NCI-H2196 (cell line): ENCODE measurements at regions not wholly inside any gene's neighbourhood (a gene's known extent, or its start where the extent isn't known, plus 50 kb on each side); places are given as distances from the start of the nearest gene placed in this dataset.
A peak's percentile ranks its signal among the peaks of the same experiment; 100 is the strongest.
"Not testable (repeated sequence)": the region's sequence is repeated elsewhere in the genome, so short reads cannot be mapped to it uniquely, and the experiment has no call there.

Experiments
- DNase-seq: peaks from one replicate; lab custom pipeline; 2025; ENCODE audit not compliant: unreplicated experiment; lab: John Stamatoyannopoulos, UW

GRCh38 chr12:75874441-75874840 lies 157.1 kb downstream of the PHLDA1 start:
- no peak for DNase-seq

- no peak for DNase-seq
Measured at GRCh38 chr12:75872762-75873161, 158.8 kb downstream of the PHLDA1 start.

DNA sequence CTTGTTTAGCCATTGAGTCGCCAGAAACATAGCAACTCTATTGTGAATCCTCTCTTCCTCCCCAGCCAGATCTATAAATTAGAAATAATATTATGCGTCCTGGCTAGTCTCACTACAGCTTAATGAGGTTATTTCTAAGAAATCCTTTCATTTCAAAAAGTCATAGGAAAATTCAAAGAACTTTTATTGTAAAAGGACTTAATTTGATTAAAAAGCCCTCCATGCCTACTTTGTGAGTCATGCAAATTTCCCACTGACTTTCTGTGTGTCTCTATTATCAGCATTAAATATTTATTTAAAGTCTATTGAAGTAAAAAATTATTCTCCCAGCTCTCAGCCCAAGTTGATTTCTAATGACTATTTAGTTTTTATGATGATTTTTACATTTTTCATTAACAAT lies 160.7 kb downstream of the PHLDA1 start:
- no peak for DNase-seq

- DNase-seq = no peak
Measured at GRCh38 chr12:75868501-75868900, 163.1 kb downstream of the PHLDA1 start.

DNA sequence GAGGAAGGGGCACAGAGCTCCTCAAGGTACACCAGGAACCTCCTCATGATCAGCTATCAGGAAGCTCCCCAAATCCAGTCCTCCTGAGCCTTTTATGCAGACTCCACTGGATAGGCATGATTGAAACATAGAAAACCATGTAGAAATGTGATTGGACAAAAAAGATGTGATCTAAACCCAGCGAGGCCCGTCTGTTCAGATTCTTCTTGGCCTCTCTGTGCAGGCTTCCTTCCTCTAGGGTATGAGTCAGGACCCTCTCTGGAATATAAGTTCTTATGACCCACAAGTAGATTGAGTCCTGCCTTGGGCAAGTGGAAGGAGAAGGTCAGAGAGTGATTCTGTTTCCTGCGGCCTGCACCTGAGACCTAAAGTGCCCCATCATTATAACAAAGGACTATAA lies 166.3 kb downstream of the PHLDA1 start:
- no peak for DNase-seq

GRCh38 chr12:75864161-75864560 lies 167.4 kb downstream of the PHLDA1 start:
- DNase-seq = no peak

- no peak for DNase-seq
Measured at GRCh38 chr12:75863533-75863932, 168.0 kb downstream of the PHLDA1 start.

GRCh38 chr12:75862692-75863471 lies 168.7 kb downstream of the PHLDA1 start:
- no peak for DNase-seq

DNA sequence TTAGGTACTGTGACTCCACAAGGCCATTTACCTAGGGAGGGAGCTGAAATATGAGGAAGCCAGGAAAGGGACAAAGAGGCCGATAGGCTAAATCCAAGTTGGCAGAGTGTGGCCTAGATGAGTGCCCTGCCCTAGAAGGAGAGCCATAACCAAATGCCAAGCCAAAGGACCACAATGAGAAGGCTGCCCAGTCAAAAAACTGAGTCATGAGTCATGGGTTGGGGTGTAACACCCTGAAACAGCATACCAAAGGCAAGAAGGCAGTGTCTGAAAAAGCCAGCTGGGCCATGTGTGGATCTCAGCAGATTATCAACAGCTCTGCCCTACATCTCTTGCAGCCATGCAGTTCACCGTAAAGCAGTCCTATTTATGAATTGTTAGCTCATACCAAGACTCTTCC lies 171.7 kb downstream of the PHLDA1 start:
- DNase-seq = no peak

- no peak for DNase-seq
Measured at GRCh38 chr12:75856235-75856634, 175.3 kb downstream of the PHLDA1 start.

GRCh38 chr12:75855360-75855759 lies 176.2 kb downstream of the PHLDA1 start:
- no peak for DNase-seq

GRCh38 chr12:75854681-75855309 lies 176.8 kb downstream of the PHLDA1 start:
- no peak for DNase-seq

- not testable (repeated sequence) for DNase-seq
Measured at GRCh38 chr12:75854137-75854536, 177.4 kb downstream of the PHLDA1 start.

DNA sequence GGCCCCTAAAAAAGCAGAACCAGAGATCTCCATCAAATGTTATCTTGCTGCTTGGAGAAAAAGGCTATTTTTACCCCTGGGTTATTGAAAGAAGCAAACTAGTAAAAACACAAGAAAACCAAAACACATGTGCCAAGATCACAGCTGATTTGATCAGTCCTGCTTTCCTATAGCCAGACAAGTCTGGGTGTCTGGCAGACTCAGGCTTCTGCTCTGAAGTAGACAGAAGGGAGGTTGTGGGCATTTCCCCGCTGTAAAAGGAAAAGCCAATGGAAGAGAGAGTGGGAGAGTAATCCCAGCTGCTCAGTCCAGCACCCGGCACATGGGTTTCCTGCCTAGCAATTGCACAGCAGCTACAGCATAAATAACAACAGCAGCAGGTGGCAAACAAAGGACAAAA lies 177.9 kb downstream of the PHLDA1 start:
- no peak for DNase-seq

- no peak for DNase-seq
Measured at GRCh38 chr12:75852956-75853355, 178.6 kb downstream of the PHLDA1 start.

GRCh38 chr12:75852143-75852542 lies 179.4 kb downstream of the PHLDA1 start:
- peak; percentile 33 for DNase-seq

DNA sequence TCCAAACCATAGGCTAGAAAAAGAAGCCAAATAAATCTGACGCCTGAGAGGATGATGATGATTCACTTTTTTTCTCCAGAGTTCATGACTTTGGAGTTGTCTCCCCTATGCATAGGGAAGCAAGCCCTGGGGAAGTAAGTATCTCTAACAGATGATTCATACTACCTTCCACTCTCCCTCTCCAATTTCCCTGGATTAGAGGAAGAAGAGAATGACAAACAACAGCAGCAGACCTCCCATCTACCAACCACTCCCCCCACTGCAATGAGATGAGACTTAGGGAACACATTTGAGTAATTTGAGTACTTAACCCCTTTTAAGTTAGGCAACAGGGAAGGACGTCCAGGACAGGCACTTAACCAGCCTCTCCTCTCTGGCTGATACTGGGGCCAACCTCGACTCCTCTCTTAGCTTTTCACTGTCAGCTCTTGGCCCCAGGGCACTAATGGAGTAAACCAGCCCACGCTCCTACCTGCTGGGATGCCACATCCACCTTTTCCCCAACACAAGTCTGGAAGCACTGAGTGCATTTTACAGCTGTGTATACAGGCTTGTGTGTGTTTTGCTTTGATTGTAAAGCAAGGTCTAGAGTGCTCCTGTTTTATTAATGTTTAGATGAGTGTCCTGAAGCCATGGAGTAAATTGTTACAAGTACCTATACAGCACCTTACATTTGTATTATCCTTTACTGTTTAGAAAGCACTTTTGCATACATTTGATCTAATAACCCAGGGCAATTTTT lies 180.7 kb downstream of the PHLDA1 start:
- DNase-seq = no peak

DNA sequence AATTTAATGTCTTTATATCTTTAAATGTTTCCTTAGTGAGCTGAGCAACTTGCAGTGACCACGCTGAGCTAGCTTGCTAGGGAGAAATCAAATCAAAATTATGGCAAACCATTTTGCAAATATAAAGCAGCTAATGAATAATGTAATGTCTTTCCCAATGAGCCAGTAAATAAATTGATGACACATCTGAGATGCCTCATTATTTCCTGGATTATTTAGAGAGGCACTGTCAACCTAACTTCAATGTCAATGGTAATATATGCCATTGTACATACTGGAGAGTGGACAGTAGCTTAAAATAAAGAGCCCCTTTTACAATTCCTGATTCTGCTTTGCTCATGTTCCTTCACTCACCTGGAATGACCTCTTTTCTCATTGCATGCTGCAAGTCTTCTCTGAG lies 182.6 kb downstream of the PHLDA1 start:
- no peak for DNase-seq

GRCh38 chr12:75848431-75848925 lies 183.1 kb downstream of the PHLDA1 start:
- DNase-seq = no peak

DNA sequence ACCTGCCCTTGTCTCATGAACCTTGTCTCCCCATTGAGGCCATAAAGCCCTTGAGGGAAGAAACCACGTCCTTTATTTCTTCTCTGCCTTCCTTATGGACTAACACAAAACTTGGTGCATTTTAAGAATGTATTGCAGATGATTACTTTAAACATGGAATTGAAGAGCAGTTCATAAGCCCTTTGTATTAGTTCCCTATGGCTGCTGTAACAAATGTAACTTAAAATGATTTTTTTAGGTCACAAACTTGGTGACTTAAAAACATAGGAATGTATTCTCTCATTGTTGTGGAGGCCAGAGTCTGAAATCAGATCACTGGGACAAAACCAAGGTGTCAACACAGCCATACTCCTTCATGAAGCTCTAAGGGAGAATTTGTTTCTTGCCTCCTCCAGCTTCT lies 185.5 kb downstream of the PHLDA1 start:
- no peak for DNase-seq

GRCh38 chr12:75844985-75845384 lies 186.6 kb downstream of the PHLDA1 start:
- no peak for DNase-seq
